ENCODE measurements at regions not wholly inside any gene's neighbourhood (a gene's known extent, or its start where the extent isn't known, plus 50 kb on each side); places are given as distances from the start of the nearest gene placed in this dataset.
"Not testable (repeated sequence)": the region's sequence is repeated elsewhere in the genome, so short reads cannot be mapped to it uniquely, and the experiment has no call there.

DNA sequence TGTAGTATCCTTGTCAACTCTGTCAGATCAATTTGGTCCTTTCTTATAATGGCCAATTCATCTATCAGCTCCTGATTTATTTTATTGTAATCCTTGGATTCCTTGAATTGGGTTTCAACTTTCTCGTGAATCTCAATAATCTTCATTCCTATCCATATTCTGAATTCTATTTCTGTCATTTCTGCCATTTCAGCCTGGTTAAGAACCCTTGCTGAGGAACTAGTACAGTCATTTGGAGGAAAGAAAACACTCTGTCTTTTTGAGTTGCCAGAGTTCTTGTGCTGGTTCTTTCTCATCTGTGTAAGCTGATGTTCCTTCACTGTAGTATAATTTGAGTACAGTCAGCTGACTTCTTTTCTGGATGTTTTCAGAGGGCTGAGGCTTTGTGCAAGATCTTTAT is 84.5 kb downstream of the CETN3 start:
- BruUV-seq (replicated peaks), result no TSS peak
- H3K4me1 ChIP-seq (ENCODE audit: insufficient read depth, low read length), result no peaks in the 10 kb centered on the region
- H3F3A ChIP-seq (ENCODE audit: low read length, unreplicated experiment), result no peaks in the 10 kb centered on the region
- H3K36me3 ChIP-seq (ENCODE audit: low read depth, low read length), result no peaks in the 10 kb centered on the region
- no peak overlapping the region for H3K27ac ChIP-seq (ENCODE audit: low read length)
- intact Hi-C loops (cut with micrococcal nuclease), result no loop called here
- H3K9ac ChIP-seq (ENCODE audit: low read length), result no peak overlapping the region
- H3K9me2 ChIP-seq (replicated peaks; ENCODE audit: low read length), result no peaks in the 10 kb centered on the region
- ChIA-PET CTCF (no interaction called here), POLR2A (ENCODE audit: unreplicated experiment) (no interaction called here)
- DNase-seq (no peak), ATAC-seq (no peak)
- no peak overlapping the region for H3K4me2 ChIP-seq (ENCODE audit: low read length)
- no peak for TF ChIP-seq EZH2phosphoT487 (IDR thresholded peaks at IDR 0.05; ENCODE audit: borderline replicate concordance, low read length)
- no peak for TF ChIP-seq EZH2 (IDR thresholded peaks at IDR 0.05; ENCODE audit: low read length, unreplicated experiment)
- TF ChIP-seq, protein P1, sequence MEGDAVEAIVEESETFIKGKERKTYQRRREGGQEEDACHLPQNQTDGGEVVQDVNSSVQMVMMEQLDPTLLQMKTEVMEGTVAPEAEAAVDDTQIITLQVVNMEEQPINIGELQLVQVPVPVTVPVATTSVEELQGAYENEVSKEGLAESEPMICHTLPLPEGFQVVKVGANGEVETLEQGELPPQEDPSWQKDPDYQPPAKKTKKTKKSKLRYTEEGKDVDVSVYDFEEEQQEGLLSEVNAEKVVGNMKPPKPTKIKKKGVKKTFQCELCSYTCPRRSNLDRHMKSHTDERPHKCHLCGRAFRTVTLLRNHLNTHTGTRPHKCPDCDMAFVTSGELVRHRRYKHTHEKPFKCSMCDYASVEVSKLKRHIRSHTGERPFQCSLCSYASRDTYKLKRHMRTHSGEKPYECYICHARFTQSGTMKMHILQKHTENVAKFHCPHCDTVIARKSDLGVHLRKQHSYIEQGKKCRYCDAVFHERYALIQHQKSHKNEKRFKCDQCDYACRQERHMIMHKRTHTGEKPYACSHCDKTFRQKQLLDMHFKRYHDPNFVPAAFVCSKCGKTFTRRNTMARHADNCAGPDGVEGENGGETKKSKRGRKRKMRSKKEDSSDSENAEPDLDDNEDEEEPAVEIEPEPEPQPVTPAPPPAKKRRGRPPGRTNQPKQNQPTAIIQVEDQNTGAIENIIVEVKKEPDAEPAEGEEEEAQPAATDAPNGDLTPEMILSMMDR (conservative IDR thresholded peaks at IDR 0.05; ENCODE audit: low read depth, low read length), result no peak
- no peak overlapping the region for H2AFZ ChIP-seq (ENCODE audit: low read length)
- no peaks in the 10 kb centered on the region for H3K79me2 ChIP-seq (ENCODE audit: low read length)
- H3K9me3 ChIP-seq (ENCODE audit: low read length), result no peaks in the 10 kb centered on the region
- H3K4me3 ChIP-seq (ENCODE audit: low read length), result no peak overlapping the region
- no peaks in the 10 kb centered on the region for H4K20me1 ChIP-seq (ENCODE audit: low read length)
- no peaks in the 10 kb centered on the region for H3K27me3 ChIP-seq (ENCODE audit: low read length)

DNA sequence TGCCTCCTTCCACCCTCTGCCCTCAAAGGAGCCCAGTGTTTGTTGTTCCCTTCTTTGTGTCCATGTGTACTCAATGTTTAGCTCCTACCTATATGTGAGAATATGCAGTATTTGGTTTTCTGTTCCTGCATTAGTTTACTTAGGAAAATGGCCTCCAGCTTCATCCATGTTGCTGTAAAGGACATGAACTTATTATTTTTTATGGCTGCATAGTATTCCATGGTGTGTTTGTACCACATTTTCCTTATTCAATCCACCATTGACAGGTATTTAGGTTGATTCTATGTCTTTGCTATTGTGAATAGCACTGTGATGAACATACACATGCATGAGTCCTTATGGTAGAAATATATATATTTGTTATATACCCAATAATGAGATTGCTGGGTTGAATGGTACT is 89.2 kb downstream of the CETN3 start:
- DNase-seq; H3K4me1 ChIP-seq (ENCODE audit: insufficient read depth, low read length); H3K27me3 ChIP-seq (ENCODE audit: low read length); H3K9me2 ChIP-seq (replicated peaks; ENCODE audit: low read length); H3K9ac ChIP-seq (ENCODE audit: low read length); H3K4me3 ChIP-seq (ENCODE audit: low read length); CTCF ChIA-PET; H3K36me3 ChIP-seq (ENCODE audit: low read depth, low read length); H3K79me2 ChIP-seq (ENCODE audit: low read length); BruUV-seq (replicated peaks); intact Hi-C loops (cut with micrococcal nuclease); H3K27ac ChIP-seq (ENCODE audit: low read length); POLR2A ChIA-PET (ENCODE audit: unreplicated experiment); ATAC-seq; H3F3A ChIP-seq (ENCODE audit: low read length, unreplicated experiment); H2AFZ ChIP-seq (ENCODE audit: low read length); H3K9me3 ChIP-seq (ENCODE audit: low read length); H3K4me2 ChIP-seq (ENCODE audit: low read length); H4K20me1 ChIP-seq (ENCODE audit: low read length): not testable (repeated sequence)

DNA sequence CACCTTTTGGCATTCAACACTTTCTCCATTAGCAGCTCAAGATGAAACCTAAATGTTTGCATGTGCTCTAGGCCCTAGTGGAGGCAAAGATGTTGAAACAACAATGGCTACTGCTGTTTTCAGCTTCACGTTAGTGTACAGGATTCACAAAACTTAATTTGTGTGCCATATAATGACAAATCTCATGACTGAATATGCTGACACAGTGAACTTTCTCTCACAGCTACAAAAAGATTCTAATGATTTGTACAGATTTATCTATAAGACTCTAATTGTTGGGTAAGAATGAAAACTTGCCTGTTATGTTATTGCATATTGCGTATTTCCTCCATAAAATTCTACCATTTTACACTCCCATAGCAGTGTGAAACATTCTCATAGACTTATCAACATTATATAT is 97.5 kb downstream of the CETN3 start:
- Histone ChIP-seq H3K9ac (ENCODE audit: low read length) (no peak overlapping the region), H3K4me2 (ENCODE audit: low read length) (no peak overlapping the region), H3K27me3 (ENCODE audit: low read length) (no peaks in the 10 kb centered on the region), H3K36me3 (ENCODE audit: low read depth, low read length) (no peaks in the 10 kb centered on the region), H3K27ac (ENCODE audit: low read length) (no peak overlapping the region), H3K9me3 (ENCODE audit: low read length) (no peaks in the 10 kb centered on the region), H3K4me3 (ENCODE audit: low read length) (no peak overlapping the region), H4K20me1 (ENCODE audit: low read length) (no peaks in the 10 kb centered on the region), H2AFZ (ENCODE audit: low read length) (no peak overlapping the region), H3F3A (ENCODE audit: low read length, unreplicated experiment) (no peaks in the 10 kb centered on the region), H3K9me2 (replicated peaks; ENCODE audit: low read length) (no peaks in the 10 kb centered on the region), H3K79me2 (ENCODE audit: low read length) (no peaks in the 10 kb centered on the region), H3K4me1 (ENCODE audit: insufficient read depth, low read length) (peaks cover 14% of the 10 kb centered on the region)
- no peak for DNase-seq
- TF ChIP-seq EZH2phosphoT487 (IDR thresholded peaks at IDR 0.05; ENCODE audit: borderline replicate concordance, low read length), result no peak
- TF ChIP-seq EZH2 (IDR thresholded peaks at IDR 0.05; ENCODE audit: low read length, unreplicated experiment), result no peak
- TF ChIP-seq, protein P1 (conservative IDR thresholded peaks at IDR 0.05; ENCODE audit: low read depth, low read length), result no peak
- ChIA-PET POLR2A (ENCODE audit: unreplicated experiment) (no interaction called here), CTCF (no interaction called here)
- intact Hi-C loops (cut with micrococcal nuclease), result no loop called here
- BruUV-seq (replicated peaks), result no TSS peak
- ATAC-seq, result no peak

All from PC-3 (cell line).